B cell (primary cell): ENCODE measurements at regions not wholly inside any gene's neighbourhood (a gene's known extent, or its start where the extent isn't known, plus 50 kb on each side); places are given as distances from the start of the nearest gene placed in this dataset.

Experiments used
- ATAC-seq: fragments of 200-7000 bp; cut with Tn5 transposase; one replicate; pipeline ENCODE4 v1.10.0; 2021; ENCODE audit warnings: low read depth, mild to moderate bottlenecking, moderate number of reproducible peaks, moderate library complexity
- CTCF ChIA-PET: fragments of 350-600 bp; sonication (Branson Sonifier 250); formaldehyde crosslinking; loops from one replicate; lab custom pipeline; 2021; ENCODE audit warnings: antibody characterized with exemption, inconsistent platforms; lab: Charles Lee
- POLR2A ChIA-PET: fragments of 350-600 bp; sonication (Branson Sonifier 250); formaldehyde crosslinking; loops from one replicate; lab custom pipeline; 2021; ENCODE audit warnings: antibody characterized with exemption; lab: Charles Lee
- DNase-seq: peaks from one replicate; pipeline ENCODE4 v3.0.0; 2013
- H2AFZ ChIP-seq: 2 replicates; pipeline ENCODE4 v1.6.1; 2012; ENCODE audit warnings: mild to moderate bottlenecking, low read depth, low read length; ENCODE audit not compliant: insufficient read depth, poor library complexity, severe bottlenecking
- H3K27ac ChIP-seq, 2 donors: 1 replicate in 1 of 2; 2 replicates in 1 of 2; pipeline ENCODE4 v1.5.1; 2012 to 2013; ENCODE audit warnings: low read length in 2 of 2, mild to moderate bottlenecking in 2 of 2, moderate library complexity in 1 of 2
- H3K27me3 ChIP-seq, 4 experiments: fragments of 200-600 bp in 1 of 4; sonication (generic) in 1 of 4; replicated peaks in 1 of 4; 1 replicate in 2 of 4; 2 replicates in 2 of 4; pipeline versions ENCODE4 v1.6.1 to v1.7.0; 2013 to 2016; ENCODE audit warnings: low read length in 3 of 4, mild to moderate bottlenecking in 2 of 4, mixed read lengths in 1 of 4, moderate library complexity in 1 of 4; ENCODE audit not compliant: insufficient read depth in 4 of 4, control insufficient read depth in 3 of 4; ENCODE audit errors: control extremely low read depth in 1 of 4
- H3K36me3 ChIP-seq, 2 experiments: replicated peaks in 1 of 2; 1 replicate in 1 of 2; 2 replicates in 1 of 2; pipeline versions ENCODE4 v1.6.1 to v1.7.1; 2013; ENCODE audit warnings: low read length in 1 of 2; ENCODE audit not compliant: insufficient read depth in 2 of 2, control insufficient read depth in 1 of 2; ENCODE audit errors: control extremely low read depth in 1 of 2, extremely low read depth in 1 of 2
- H3K4me1 ChIP-seq, 2 donors: fragments of 200-600 bp in 1 of 2; sonication (generic) in 1 of 2; 1 replicate in 1 of 2; 2 replicates in 1 of 2; pipeline versions ENCODE4 v1.5.1 to v1.6.1; 2013 to 2017; ENCODE audit warnings: low read length in 2 of 2; ENCODE audit not compliant: control insufficient read depth in 2 of 2, insufficient read depth in 2 of 2
- H3K4me2 ChIP-seq: replicated peaks from 2 replicates; pipeline ENCODE3; 2012; ENCODE audit warnings: mild to moderate bottlenecking, low read depth, low read length; ENCODE audit not compliant: poor library complexity, severe bottlenecking
- H3K4me3 ChIP-seq, 5 experiments: fragments of 200-600 bp in 1 of 5; sonication (generic) in 1 of 5; 1 replicate in 3 of 5; 2 replicates in 2 of 5; pipeline versions ENCODE4 v1.5.1 to v1.7.0; 2011 to 2016; ENCODE audit warnings: low read length in 4 of 5, mild to moderate bottlenecking in 4 of 5, low read depth in 2 of 5, control low read depth in 1 of 5, moderate library complexity in 1 of 5; ENCODE audit not compliant: insufficient read depth in 1 of 5; ENCODE audit errors: control extremely low read depth in 1 of 5, extremely low read depth in 1 of 5
- H3K79me2 ChIP-seq: fragments of 200-600 bp; sonication (generic); one replicate; pipeline ENCODE4 v1.6.0; 2016; ENCODE audit warnings: low read length; ENCODE audit not compliant: control insufficient read depth, insufficient read depth
- H3K9ac ChIP-seq: fragments of 200-600 bp; sonication (generic); 2 replicates; pipeline ENCODE4 v1.6.1; 2017; ENCODE audit warnings: mild to moderate bottlenecking, low read length, moderate library complexity
- H3K9me3 ChIP-seq, 3 donors: one replicate each; pipeline versions ENCODE4 v1.6.1 to v1.7.1; 2013; ENCODE audit warnings: low read length in 2 of 3; ENCODE audit not compliant: control insufficient read depth in 2 of 3, insufficient read depth in 1 of 3; ENCODE audit errors: control extremely low read depth in 1 of 3
- H4K20me1 ChIP-seq: 2 replicates; pipeline ENCODE4 v1.6.0; 2012; ENCODE audit warnings: mild to moderate bottlenecking, low read length; ENCODE audit not compliant: insufficient read depth, control insufficient read depth, poor library complexity, severe bottlenecking
- H3K27ac Mint-ChIP-seq: one replicate; pipeline ENCODE4 v1.8.0; 2021; ENCODE audit warnings: mixed read lengths
- H3K27me3 Mint-ChIP-seq: one replicate; pipeline ENCODE4 v1.8.0; 2021; ENCODE audit warnings: mixed read lengths
- H3K4me1 Mint-ChIP-seq: one replicate; pipeline ENCODE4 v1.8.0; 2021; ENCODE audit warnings: mixed read lengths
- H3K4me3 Mint-ChIP-seq: one replicate; pipeline ENCODE4 v1.8.0; 2021; ENCODE audit warnings: mixed read lengths
- H3K9me3 Mint-ChIP-seq: one replicate; pipeline ENCODE4 v1.8.0; 2022; ENCODE audit warnings: mixed read lengths; ENCODE audit not compliant: insufficient read depth
- EZH2 ChIP-seq: IDR thresholded peaks from 2 replicates; pipeline ENCODE4 v1.6.1; 2012; ENCODE audit warnings: borderline replicate concordance, low read depth, mild to moderate bottlenecking, moderate library complexity, low read length; ENCODE audit not compliant: insufficient read depth, poor library complexity, severe bottlenecking
- WGBS: methylation state at CpG from one replicate; pipeline ENCODE4 v1.1.5; 2013; ENCODE audit warnings: missing lambda C conversion rate; ENCODE audit not compliant: insufficient coverage; 5-methylcytosine and 5-hydroxymethylcytosine counted together
- intact Hi-C: fragments of 100-400 bp; cut with micrococcal nuclease; formaldehyde crosslinking; loops from one replicate; pipeline ENCODE4 v1.10.0; 2022
- TF ChIP-seq, protein P1 (sequence below): fragments of 200-600 bp; IDR thresholded peaks from one replicate; pipeline ENCODE4 v1.8.0; 2022; ENCODE audit warnings: antibody characterized with exemption, mild to moderate bottlenecking

DNA sequence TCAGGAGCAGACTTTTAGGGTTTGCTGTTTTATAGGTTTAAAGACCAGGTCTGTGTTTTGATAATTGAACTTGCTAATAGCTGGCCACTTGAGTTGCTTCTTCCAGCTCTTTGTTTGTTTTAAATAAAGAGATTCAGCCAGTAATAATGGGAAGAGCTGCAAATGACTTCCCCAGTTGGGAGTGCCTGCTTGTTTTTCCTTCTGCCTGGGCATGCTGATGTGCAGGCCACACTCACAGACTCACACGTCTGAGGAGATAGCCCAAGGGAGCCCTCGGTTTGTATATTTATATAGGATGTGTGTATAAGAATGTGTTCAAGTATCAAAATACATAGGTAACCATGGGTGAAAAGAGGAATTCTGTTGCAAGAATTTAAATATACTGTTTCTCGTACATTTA, 78.2 kb upstream of the BOC start:
- TF ChIP-seq, protein P1, sequence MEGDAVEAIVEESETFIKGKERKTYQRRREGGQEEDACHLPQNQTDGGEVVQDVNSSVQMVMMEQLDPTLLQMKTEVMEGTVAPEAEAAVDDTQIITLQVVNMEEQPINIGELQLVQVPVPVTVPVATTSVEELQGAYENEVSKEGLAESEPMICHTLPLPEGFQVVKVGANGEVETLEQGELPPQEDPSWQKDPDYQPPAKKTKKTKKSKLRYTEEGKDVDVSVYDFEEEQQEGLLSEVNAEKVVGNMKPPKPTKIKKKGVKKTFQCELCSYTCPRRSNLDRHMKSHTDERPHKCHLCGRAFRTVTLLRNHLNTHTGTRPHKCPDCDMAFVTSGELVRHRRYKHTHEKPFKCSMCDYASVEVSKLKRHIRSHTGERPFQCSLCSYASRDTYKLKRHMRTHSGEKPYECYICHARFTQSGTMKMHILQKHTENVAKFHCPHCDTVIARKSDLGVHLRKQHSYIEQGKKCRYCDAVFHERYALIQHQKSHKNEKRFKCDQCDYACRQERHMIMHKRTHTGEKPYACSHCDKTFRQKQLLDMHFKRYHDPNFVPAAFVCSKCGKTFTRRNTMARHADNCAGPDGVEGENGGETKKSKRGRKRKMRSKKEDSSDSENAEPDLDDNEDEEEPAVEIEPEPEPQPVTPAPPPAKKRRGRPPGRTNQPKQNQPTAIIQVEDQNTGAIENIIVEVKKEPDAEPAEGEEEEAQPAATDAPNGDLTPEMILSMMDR, result no peak
- TF ChIP-seq EZH2, result no peak
- no peaks in the 10 kb centered on the region for H3K9me3 Mint-ChIP-seq
- H3K36me3 ChIP-seq, result no peaks in the 10 kb centered on the region
- no peaks in the 10 kb centered on the region for H3K4me1 Mint-ChIP-seq
- CTCF ChIA-PET, result interaction anchor here (0.8 to 1.8 kb wide), 2 partner anchors 155 to 414 kb away, joined by 3 to 7 read pairs; no protein-coding TSS in a partner anchor
- intact Hi-C loops, result loop anchor here (10.0 kb wide), 1 partner anchor 492 kb away; no protein-coding TSS in a partner anchor
- DNase-seq (no peak), ATAC-seq (no peak)
- no peaks in the 10 kb centered on the region for H3K79me2 ChIP-seq
- no peak overlapping the region for H3K4me2 ChIP-seq
- no peak overlapping the region for H3K9ac ChIP-seq
- H3K27me3 ChIP-seq, result no peaks in the 10 kb centered on the region
- no peaks in the 10 kb centered on the region for H3K4me1 ChIP-seq
- no peaks in the 10 kb centered on the region for H3K9me3 ChIP-seq
- no peak overlapping the region for H3K27ac ChIP-seq
- no peak overlapping the region for H3K4me3 ChIP-seq
- H2AFZ ChIP-seq, result no peak overlapping the region
- no CpG with 5 or more reads among the region's 3 CpGs for WGBS
- H3K27ac Mint-ChIP-seq, result no peak overlapping the region
- POLR2A ChIA-PET, result no interaction called here
- no peak overlapping the region for H3K4me3 Mint-ChIP-seq
- H3K27me3 Mint-ChIP-seq, result no peaks in the 10 kb centered on the region
- no peaks in the 10 kb centered on the region for H4K20me1 ChIP-seq

DNA sequence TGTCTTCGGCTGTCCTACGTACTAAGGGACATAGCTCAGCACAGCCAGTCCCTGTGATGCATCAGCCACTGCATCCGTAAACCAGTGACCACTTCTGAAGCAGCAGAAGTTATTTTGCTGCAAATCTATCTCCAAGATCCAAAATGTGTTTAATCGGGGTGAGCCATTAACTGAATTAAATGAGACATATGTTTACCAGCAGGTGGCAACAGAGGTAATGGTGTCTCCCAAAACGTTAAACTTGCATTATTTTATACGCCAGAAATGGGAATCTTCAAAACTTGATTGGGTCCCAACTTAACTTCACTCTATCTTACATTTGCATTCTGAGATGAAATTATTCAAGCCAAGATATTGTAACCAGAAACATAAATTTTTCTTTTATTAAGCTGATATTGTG, 75.3 kb upstream of the BOC start:
- Histone ChIP-seq H3K27me3 (no peaks in the 10 kb centered on the region), H3K9me3 (no peaks in the 10 kb centered on the region), H2AFZ (no peak overlapping the region), H3K27ac (no peak overlapping the region), H3K79me2 (no peaks in the 10 kb centered on the region), H4K20me1 (no peaks in the 10 kb centered on the region), H3K36me3 (no peaks in the 10 kb centered on the region), H3K9ac (no peak overlapping the region), H3K4me3 (no peak overlapping the region), H3K4me2 (no peak overlapping the region), H3K4me1 (no peaks in the 10 kb centered on the region)
- ATAC-seq (no peak), DNase-seq (peak; percentile 20)
- 53% methylated on average over 4 of the region's 6 CpGs for WGBS
- intact Hi-C loops, result loop anchor here (1.0 to 10.0 kb wide), 4 partner anchors 85 to 489 kb away; no protein-coding TSS in a partner anchor
- no peaks in the 10 kb centered on the region for H3K4me1 Mint-ChIP-seq
- TF ChIP-seq EZH2, result no peak
- TF ChIP-seq, protein P1, result peak; percentile 42
- no peak overlapping the region for H3K4me3 Mint-ChIP-seq
- H3K9me3 Mint-ChIP-seq, result no peaks in the 10 kb centered on the region
- CTCF ChIA-PET, result interaction anchor here (0.8 to 3.9 kb wide), 4 partner anchors 84 to 493 kb away, joined by 3 to 29 read pairs (median 3); no protein-coding TSS in a partner anchor
- no peak overlapping the region for H3K27ac Mint-ChIP-seq
- POLR2A ChIA-PET, result no interaction called here
- H3K27me3 Mint-ChIP-seq, result no peaks in the 10 kb centered on the region
